Endothelial cell of umbilical vein (primary cell): ENCODE measurements at regions not wholly inside any gene's neighbourhood (a gene's known extent, or its start where the extent isn't known, plus 50 kb on each side); places are given as distances from the start of the nearest gene placed in this dataset.

Experiments used
- MYC ChIP-seq: IDR thresholded peaks from one replicate; pipeline ENCODE4 v1.6.1; 2011; ENCODE audit warnings: mild to moderate bottlenecking, low read depth, low read length
- POLR2A ChIP-seq: IDR thresholded peaks from 2 replicates; pipeline ENCODE4 v1.6.1; 2012; ENCODE audit warnings: low read depth, mild to moderate bottlenecking, control low read depth, low read length
- POLR2AphosphoS5 ChIP-seq: IDR thresholded peaks from 2 replicates; pipeline ENCODE4 v1.6.1; 2012; ENCODE audit warnings: low read depth, mild to moderate bottlenecking, control low read depth, low read length, moderate library complexity; ENCODE audit not compliant: insufficient read depth
- TF ChIP-seq, protein P1 (sequence below), 2 donors: IDR thresholded peaks; 1 replicate in 1 of 2; 2 replicates in 1 of 2; pipeline ENCODE4 v1.5.1; 2011; ENCODE audit warnings: low read length in 2 of 2, mild to moderate bottlenecking in 2 of 2, moderate library complexity in 2 of 2, control low read depth in 1 of 2, inconsistent platforms in 1 of 2, low read depth in 1 of 2; ENCODE audit not compliant: insufficient read depth in 1 of 2; ENCODE audit errors: extremely low read depth in 1 of 2
- TF ChIP-seq, protein P2 (sequence below): IDR thresholded peaks from 2 replicates; pipeline ENCODE4 v1.6.1; 2011; ENCODE audit not compliant: insufficient read depth, insufficient read length

DNA sequence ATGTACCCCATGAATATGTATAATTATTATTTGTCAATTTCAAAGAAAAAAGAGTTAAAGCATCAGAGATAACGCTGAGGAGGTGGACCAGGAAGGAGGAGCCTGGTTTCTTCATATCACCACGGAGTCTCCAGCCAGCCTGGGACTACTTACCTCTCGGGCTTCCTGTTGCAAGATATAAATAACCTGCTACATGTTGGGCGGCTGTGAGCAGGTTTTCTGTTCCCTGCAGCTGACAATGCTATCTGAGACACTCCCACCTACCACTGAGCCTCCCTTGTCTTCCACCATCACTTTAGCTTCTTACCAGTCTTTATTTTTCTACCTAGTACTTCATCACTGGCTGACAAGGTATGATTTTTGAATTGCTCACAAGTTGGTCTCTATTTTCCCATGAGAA is 102.7 kb upstream of the CPEB4 start:
- no peak for TF ChIP-seq POLR2AphosphoS5
- TF ChIP-seq, protein P1, sequence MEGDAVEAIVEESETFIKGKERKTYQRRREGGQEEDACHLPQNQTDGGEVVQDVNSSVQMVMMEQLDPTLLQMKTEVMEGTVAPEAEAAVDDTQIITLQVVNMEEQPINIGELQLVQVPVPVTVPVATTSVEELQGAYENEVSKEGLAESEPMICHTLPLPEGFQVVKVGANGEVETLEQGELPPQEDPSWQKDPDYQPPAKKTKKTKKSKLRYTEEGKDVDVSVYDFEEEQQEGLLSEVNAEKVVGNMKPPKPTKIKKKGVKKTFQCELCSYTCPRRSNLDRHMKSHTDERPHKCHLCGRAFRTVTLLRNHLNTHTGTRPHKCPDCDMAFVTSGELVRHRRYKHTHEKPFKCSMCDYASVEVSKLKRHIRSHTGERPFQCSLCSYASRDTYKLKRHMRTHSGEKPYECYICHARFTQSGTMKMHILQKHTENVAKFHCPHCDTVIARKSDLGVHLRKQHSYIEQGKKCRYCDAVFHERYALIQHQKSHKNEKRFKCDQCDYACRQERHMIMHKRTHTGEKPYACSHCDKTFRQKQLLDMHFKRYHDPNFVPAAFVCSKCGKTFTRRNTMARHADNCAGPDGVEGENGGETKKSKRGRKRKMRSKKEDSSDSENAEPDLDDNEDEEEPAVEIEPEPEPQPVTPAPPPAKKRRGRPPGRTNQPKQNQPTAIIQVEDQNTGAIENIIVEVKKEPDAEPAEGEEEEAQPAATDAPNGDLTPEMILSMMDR (IDR thresholded peaks at IDR 0.05; ENCODE audit: extremely low read depth in 1 of 2, insufficient read depth in 1 of 2, low read depth in 1 of 2, low read length in 2 of 2): no peak
- TF ChIP-seq, protein P2, sequence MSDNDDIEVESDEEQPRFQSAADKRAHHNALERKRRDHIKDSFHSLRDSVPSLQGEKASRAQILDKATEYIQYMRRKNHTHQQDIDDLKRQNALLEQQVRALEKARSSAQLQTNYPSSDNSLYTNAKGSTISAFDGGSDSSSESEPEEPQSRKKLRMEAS: no peak
- TF ChIP-seq POLR2A: no peak
- TF ChIP-seq MYC: no peak
